Fibroblast of lung (primary cell): ENCODE measurements at regions not wholly inside any gene's neighbourhood (a gene's known extent, or its start where the extent isn't known, plus 50 kb on each side); places are given as distances from the start of the nearest gene placed in this dataset.

ENCODE experiments used
- DNase-seq, 2 donors: peaks; one replicate each; pipeline versions ENCODE4 v3.0.0 to v3.0.0-alpha.2; 2010; ENCODE audit warnings: low read depth in 2 of 2
- H2AFZ ChIP-seq: 2 replicates; pipeline ENCODE4 v1.5.1; 2012; ENCODE audit warnings: low read length, control low read depth, inconsistent platforms
- H3K27ac ChIP-seq: 2 replicates; pipeline ENCODE4 v1.5.1; 2011; ENCODE audit warnings: low read length, control low read depth; ENCODE audit not compliant: insufficient read depth
- H3K27me3 ChIP-seq: 2 replicates; pipeline ENCODE4 v1.5.1; 2011; ENCODE audit warnings: mild to moderate bottlenecking, low read length; ENCODE audit not compliant: control insufficient read depth, insufficient read depth
- H3K36me3 ChIP-seq: 2 replicates; pipeline ENCODE4 v1.5.1; 2011; ENCODE audit warnings: low read length; ENCODE audit not compliant: control insufficient read depth, insufficient read depth
- H3K4me1 ChIP-seq: 2 replicates; pipeline ENCODE4 v1.5.1; 2011; ENCODE audit warnings: low read length; ENCODE audit not compliant: control insufficient read depth, insufficient read depth; ENCODE audit errors: extremely low read depth
- H3K4me2 ChIP-seq: 2 replicates; pipeline ENCODE4 v1.5.1; 2011; ENCODE audit warnings: low read length, control low read depth; ENCODE audit not compliant: insufficient read depth; ENCODE audit errors: extremely low read depth
- H3K4me3 ChIP-seq, 4 experiments: fragments of 200-600 bp in 1 of 4; sonication (generic) in 1 of 4; replicated peaks in 1 of 4; 2 replicates each; pipeline ENCODE4 v1.5.1; 2011 to 2016; ENCODE audit warnings: low read length in 4 of 4, low read depth in 3 of 4, mild to moderate bottlenecking in 3 of 4, control low read depth in 2 of 4, inconsistent platforms in 1 of 4, mixed read lengths in 1 of 4; ENCODE audit not compliant: insufficient read depth in 1 of 4; ENCODE audit errors: control extremely low read depth in 1 of 4
- H3K79me2 ChIP-seq: 2 replicates; pipeline ENCODE4 v1.5.1; 2012; ENCODE audit warnings: mild to moderate bottlenecking, low read length, inconsistent platforms; ENCODE audit not compliant: control insufficient read depth, insufficient read depth
- H3K9ac ChIP-seq: 2 replicates; pipeline ENCODE4 v1.5.1; 2011; ENCODE audit warnings: mild to moderate bottlenecking, low read length, control low read depth; ENCODE audit not compliant: insufficient read depth
- H3K9me3 ChIP-seq: 2 replicates; pipeline ENCODE4 v1.5.1; 2012; ENCODE audit warnings: low read depth, low read length; ENCODE audit not compliant: control insufficient read depth, insufficient read depth
- H4K20me1 ChIP-seq: 2 replicates; pipeline ENCODE4 v1.5.1; 2011; ENCODE audit warnings: low read length; ENCODE audit not compliant: control insufficient read depth, insufficient read depth; ENCODE audit errors: extremely low read depth
- EZH2 ChIP-seq: IDR thresholded peaks from 2 replicates; pipeline ENCODE4 v1.5.1; 2012; ENCODE audit warnings: low read length, control low read depth, mild to moderate bottlenecking; ENCODE audit errors: missing control alignments
- TF ChIP-seq, protein P1 (sequence below), 2 donors: IDR thresholded peaks in 1 of 2; conservative IDR thresholded peaks in 1 of 2; 1 replicate in 1 of 2; 2 replicates in 1 of 2; pipeline ENCODE4 v1.5.1; 2011 to 2012; ENCODE audit warnings: low read length in 2 of 2, control low read depth in 1 of 2, inconsistent platforms in 1 of 2, low read depth in 1 of 2, mild to moderate bottlenecking in 1 of 2

DNA sequence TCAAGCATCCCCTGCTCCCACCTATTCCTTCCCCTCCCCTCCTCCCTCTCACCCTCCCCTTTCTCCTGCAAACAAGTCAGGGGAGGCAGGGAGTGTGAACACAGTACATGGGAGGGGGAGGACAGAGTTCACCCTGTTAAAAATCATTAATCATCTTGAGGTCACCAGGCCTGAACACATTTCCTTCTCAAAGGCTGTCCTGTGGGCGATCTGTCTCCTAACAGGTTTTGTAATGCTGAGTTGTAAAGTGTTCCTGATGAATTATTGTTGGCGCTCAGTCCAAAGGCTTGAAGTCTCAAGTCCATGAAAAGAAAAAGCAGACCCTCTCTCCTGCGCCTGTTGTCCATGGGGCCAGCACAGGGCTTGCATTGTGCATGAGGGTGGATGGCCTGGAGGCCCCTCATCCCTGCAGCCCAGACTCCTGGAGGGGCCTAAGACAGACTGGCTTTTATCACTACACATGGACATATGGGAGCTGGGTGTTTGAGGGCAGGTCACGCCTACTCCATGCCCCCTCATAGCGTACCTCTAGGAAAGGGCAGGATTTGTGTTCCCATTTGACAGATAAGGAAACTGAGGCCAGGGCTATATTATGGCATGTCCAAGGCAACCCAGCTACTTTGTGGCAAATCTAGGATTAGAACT is 189.1 kb downstream of the RAB28 start:
- Histone ChIP-seq H3K27me3 (no peaks in the 10 kb centered on the region), H3K4me2 (no peak overlapping the region), H3K4me1 (no peaks in the 10 kb centered on the region), H2AFZ (no peak overlapping the region), H4K20me1 (no peaks in the 10 kb centered on the region), H3K9me3 (no peaks in the 10 kb centered on the region), H3K36me3 (no peaks in the 10 kb centered on the region), H3K4me3 (no peak overlapping the region), H3K9ac (no peak overlapping the region), H3K79me2 (no peaks in the 10 kb centered on the region), H3K27ac (no peak overlapping the region)
- no peak for TF ChIP-seq EZH2
- TF ChIP-seq, protein P1, sequence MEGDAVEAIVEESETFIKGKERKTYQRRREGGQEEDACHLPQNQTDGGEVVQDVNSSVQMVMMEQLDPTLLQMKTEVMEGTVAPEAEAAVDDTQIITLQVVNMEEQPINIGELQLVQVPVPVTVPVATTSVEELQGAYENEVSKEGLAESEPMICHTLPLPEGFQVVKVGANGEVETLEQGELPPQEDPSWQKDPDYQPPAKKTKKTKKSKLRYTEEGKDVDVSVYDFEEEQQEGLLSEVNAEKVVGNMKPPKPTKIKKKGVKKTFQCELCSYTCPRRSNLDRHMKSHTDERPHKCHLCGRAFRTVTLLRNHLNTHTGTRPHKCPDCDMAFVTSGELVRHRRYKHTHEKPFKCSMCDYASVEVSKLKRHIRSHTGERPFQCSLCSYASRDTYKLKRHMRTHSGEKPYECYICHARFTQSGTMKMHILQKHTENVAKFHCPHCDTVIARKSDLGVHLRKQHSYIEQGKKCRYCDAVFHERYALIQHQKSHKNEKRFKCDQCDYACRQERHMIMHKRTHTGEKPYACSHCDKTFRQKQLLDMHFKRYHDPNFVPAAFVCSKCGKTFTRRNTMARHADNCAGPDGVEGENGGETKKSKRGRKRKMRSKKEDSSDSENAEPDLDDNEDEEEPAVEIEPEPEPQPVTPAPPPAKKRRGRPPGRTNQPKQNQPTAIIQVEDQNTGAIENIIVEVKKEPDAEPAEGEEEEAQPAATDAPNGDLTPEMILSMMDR (conservative IDR thresholded peaks at IDR 0.05 in 1 of 2, IDR thresholded peaks at IDR 0.05 in 1 of 2; ENCODE audit: low read depth in 1 of 2, low read length in 2 of 2) = no peak
- peak in 1 of 2 donors; percentile 60 for DNase-seq

DNA sequence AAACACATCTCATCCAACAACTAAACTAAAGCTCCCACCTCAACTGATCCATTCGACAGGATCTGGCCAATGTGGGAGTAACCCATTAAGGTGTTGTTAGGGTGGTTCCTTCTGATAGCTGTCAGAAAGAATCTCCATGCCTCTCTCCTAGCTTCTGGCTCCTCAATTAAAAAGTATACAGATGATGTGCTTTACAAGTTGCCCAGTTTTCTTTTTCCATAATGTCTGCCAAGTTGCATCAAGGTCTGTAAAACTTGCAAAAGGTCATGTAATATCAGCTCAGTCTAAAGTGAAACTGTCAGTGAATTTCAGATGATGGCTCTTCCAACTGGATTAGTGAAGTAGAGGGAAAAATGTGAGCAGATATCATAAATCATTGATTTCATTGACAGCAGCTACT is 191.8 kb downstream of the RAB28 start:
- H3K27me3 ChIP-seq = no peaks in the 10 kb centered on the region
- H3K27ac ChIP-seq = no peak overlapping the region
- no peak for DNase-seq
- no peak overlapping the region for H3K9ac ChIP-seq
- no peaks in the 10 kb centered on the region for H3K79me2 ChIP-seq
- no peak overlapping the region for H3K4me2 ChIP-seq
- H3K9me3 ChIP-seq = no peaks in the 10 kb centered on the region
- no peak overlapping the region for H3K4me3 ChIP-seq
- no peaks in the 10 kb centered on the region for H3K4me1 ChIP-seq
- TF ChIP-seq EZH2 = no peak
- TF ChIP-seq, protein P1 (conservative IDR thresholded peaks at IDR 0.05 in 1 of 2, IDR thresholded peaks at IDR 0.05 in 1 of 2; ENCODE audit: low read depth in 1 of 2, low read length in 2 of 2) = no peak
- no peak overlapping the region for H2AFZ ChIP-seq
- H4K20me1 ChIP-seq = no peaks in the 10 kb centered on the region
- H3K36me3 ChIP-seq = no peaks in the 10 kb centered on the region

DNA sequence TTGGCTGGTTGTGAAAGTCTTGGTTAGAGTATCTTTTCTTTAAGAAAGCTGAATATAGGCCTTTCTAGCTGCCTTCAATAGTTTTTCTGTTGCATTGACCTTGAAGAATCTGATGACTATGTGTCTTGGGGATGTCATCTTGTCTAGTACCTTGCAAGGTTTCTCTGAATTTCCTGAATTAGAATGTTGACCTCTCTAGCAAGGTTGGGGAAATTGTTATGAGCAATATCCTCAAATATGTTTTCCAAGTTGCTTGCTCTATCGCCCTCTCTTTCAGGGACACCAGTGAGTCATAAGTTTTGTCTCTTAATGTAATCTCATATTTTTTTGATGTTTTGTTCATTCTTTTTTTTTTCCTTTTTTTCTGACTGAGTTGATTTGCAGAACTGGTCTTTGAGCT is 194.7 kb downstream of the RAB28 start:
- H3K9ac ChIP-seq = no peak overlapping the region
- no peaks in the 10 kb centered on the region for H4K20me1 ChIP-seq
- no peaks in the 10 kb centered on the region for H3K36me3 ChIP-seq
- no peak overlapping the region for H3K4me2 ChIP-seq
- H3K4me3 ChIP-seq = no peak overlapping the region
- H3K27me3 ChIP-seq = no peaks in the 10 kb centered on the region
- no peak for TF ChIP-seq EZH2
- TF ChIP-seq, protein P1 (conservative IDR thresholded peaks at IDR 0.05 in 1 of 2, IDR thresholded peaks at IDR 0.05 in 1 of 2; ENCODE audit: low read depth in 1 of 2, low read length in 2 of 2) = no peak
- H3K9me3 ChIP-seq = no peaks in the 10 kb centered on the region
- DNase-seq = peak; percentile 36 to 86
- H3K27ac ChIP-seq = no peak overlapping the region
- no peaks in the 10 kb centered on the region for H3K4me1 ChIP-seq
- H3K79me2 ChIP-seq = no peaks in the 10 kb centered on the region
- no peak overlapping the region for H2AFZ ChIP-seq
